ENCODE measurements at regions not wholly inside any gene's neighbourhood (a gene's known extent, or its start where the extent isn't known, plus 50 kb on each side); places are given as distances from the start of the nearest gene placed in this dataset.
"Not testable (repeated sequence)": the region's sequence is repeated elsewhere in the genome, so short reads cannot be mapped to it uniquely, and the experiment has no call there.

DNA sequence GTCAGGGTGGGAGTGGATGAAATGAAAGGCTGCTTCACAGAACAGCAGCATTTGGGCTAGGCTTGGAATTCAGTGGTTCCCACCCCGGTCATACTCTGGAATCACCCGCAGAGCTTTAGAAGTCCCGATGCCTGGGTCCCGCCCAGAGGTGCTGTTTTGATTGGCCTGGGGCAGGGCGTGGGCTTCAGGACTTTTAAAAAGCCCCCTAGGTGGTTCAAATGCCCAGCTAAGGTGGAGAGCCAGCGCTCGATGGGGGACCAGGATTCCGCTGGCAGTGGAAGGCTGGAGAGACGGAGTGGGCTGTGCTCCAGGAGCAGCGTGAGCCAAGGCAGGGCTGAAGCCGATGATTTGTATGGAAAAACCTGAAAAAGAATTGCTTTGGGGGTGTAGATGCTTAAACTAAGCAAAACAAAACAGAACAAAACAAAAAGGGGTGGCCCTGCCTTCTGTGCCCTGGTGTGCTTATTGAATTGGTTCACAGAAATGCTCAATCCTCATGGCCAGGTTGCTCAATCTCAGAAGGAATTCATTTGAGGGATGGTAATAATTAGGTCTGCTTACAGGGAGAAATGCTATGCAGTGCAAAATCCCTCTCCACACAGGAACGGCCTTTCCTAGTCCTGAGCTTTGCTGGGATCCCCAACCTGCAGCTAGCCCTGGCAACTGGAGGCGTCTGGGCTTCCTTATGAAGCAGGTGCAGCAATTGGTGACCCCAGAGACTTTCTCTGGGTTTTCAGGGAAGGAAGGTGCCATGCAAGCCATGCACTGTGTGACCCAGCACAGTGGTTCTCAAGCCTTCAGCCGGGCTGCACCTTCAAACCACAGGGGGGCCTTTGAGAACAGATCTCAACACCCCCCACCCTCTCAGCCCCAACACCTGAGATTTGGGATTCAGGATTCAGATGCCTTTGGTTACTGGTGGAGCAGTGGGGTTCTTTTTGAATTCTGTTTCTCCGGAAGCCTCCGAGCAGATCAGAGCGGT lies 174.0 kb upstream of the ZNF618 start:
- no peak for DNase-seq (ENCODE audit: low read depth in 2 of 2)

GRCh38 chr9:113705306-113705927 lies 170.7 kb upstream of the ZNF618 start:
- no peak for DNase-seq (ENCODE audit: low read depth in 2 of 2)

DNA sequence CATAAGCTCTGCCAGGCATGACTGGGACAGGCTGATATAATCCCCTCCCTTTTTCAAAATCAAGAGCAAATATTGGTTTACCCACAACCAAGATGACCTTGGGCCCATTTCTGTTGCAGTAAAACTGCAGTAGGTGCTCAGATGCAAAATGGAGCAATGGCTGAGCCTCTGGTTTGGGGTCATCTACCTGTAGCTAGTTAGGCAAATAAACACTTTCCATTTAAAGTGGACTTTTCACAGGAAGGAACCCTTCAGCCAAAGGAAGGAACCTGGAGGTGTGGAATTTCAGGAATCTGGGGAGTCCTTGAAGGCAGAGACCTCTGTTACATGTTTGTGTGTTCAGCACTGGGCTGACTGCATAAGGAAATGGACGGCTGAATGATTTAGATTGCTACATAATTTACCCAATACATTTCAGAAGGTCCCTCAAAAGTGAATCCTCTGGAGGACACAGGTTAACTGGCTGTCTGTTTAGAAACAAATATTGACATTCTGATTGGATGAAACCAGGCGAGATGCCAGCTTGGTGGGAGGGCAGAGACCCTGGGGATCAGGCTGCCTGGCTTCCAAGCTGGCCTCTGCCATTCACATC lies 170.1 kb upstream of the ZNF618 start:
- no peak for DNase-seq (ENCODE audit: low read depth in 2 of 2)

GRCh38 chr9:113707953-113708695 lies 168.0 kb upstream of the ZNF618 start:
- no peak for DNase-seq (ENCODE audit: low read depth in 2 of 2)

DNA sequence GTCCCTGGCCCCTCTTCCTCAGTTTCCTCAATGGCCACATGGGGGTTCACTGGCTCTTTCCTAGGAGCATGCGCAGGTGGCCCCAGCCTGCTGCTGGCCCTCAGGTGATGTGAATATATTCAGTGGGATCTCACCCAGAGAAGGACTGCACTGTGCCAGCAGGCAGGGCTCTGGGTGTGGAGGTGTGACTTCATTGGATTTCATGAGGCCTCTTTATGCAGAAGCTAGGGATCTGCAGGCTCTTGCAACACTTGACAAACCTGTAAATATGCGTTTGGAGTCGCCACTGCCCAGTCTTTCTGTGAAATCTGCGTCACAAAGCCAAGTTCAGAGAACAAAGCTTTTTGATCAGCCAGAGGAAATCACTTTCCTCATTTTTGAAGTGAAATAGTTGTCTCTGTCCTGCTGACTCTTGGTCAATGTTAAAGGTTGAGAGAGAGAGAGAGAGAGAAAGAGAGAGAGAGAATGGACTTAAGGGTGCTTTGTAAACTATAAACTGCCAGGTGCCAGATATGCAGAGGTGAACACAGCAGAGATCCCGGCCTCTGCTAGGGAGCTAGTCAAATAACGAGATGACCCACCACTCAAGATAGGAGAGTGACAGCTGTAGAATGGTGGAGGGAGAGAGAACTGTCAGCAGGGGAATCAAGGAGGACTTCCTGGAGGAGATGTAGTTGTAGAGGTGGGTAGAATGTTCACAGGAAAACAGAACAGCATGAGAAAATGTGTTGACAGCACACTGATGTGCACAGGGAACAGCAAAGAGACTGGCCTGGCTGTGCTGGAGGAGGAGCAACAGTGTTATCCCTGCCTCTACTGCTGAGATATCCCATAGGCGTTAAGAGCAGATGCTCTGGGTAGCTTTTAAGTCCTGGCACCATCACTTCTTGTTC lies 167.0 kb upstream of the ZNF618 start:
- no peak for DNase-seq (ENCODE audit: low read depth in 2 of 2)

DNA sequence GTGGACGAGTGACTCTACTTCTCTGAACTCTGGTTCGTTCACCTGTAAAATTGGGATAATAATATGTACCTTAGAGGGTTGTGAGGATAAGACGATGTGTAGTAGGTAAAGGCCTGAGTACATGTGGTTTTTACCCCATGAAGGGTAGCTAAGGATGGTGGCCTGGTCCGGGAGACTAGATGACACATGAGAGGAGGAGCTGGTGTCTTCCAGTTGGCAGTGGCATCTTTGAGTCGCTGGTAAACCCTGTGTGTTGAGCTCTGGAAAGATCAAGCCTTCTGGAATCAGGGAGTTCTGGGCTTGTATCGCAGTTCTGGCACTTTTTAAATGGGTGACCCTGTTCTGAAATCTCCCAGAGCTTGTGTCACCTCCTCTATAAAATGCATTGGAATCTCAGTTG lies 166.4 kb upstream of the ZNF618 start:
- DNase-seq (ENCODE audit: low read depth in 2 of 2), result no peak

GRCh38 chr9:113711251-113711650 lies 164.9 kb upstream of the ZNF618 start:
- DNase-seq (ENCODE audit: low read depth in 2 of 2), result no peak

- DNase-seq (ENCODE audit: low read depth in 2 of 2), result no peak
Measured at GRCh38 chr9:113712053-113712452, 164.1 kb upstream of the ZNF618 start.

DNA sequence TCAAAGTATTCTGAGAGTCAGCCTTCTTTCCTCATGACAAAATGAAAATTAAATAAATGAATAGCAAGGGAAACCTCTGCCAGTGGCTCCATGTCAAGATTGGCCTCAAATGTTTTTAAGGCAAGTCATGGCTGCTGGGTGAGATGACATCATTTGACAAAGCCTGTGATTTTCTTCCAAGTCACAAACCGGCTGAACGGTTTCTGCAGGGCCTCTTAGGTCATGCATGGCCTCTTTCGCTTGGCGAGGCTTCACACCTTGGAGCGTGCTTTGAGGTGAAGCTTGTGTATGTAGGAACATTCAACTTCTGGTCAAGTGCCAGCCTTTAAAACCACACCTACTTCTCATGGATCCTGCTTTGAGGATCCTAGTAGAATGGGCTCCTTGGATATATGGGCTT lies 161.0 kb upstream of the ZNF618 start:
- DNase-seq (ENCODE audit: low read depth in 2 of 2), result no peak

DNA sequence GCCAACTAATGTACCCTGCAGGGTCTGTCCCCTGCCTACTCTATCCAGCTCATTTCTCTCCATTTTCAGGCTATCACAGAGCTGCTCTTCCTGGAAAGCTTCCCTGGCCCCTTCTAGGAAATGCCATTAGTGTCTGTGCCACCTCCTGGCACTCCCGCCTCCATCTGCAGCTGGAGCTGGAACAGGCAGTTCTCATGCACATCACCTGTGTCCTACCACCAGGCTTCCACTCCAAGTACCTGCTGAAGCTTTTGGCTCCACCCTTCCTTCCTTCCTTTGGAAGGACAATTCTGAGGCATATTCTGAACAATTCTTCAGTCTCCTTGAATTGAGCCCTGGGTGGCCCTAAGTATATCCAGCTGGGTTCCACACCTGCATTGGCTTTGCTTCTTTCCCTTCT lies 156.2 kb upstream of the ZNF618 start:
- DNase-seq (ENCODE audit: low read depth in 2 of 2), result no peak

GRCh38 chr9:113720495-113720894 lies 155.6 kb upstream of the ZNF618 start:
- DNase-seq (ENCODE audit: low read depth in 2 of 2), result no peak

GRCh38 chr9:113721856-113722255 lies 154.3 kb upstream of the ZNF618 start:
- no peak for DNase-seq (ENCODE audit: low read depth in 2 of 2)

- no peak for DNase-seq (ENCODE audit: low read depth in 2 of 2)
Measured at GRCh38 chr9:113724202-113724601, 151.9 kb upstream of the ZNF618 start.

DNA sequence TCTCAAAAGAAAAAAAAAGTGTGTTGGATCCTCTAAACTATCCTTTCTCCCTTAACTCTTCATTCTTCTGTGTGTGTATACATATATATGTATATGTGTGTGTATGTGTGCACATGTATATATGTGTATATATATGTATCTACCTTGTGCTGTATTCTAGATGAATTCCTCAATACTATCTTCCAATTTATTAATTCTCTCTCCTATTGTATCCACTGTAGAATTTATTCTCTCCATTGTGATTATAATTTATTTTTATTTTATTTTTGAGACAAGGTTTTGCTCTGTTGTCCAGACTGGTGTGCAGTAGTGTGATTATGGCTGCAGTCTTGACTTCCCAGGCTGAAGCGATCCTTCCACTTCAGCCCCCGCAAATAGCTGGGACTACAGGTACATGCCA lies 147.1 kb upstream of the ZNF618 start:
- no peak for DNase-seq (ENCODE audit: low read depth in 2 of 2)

GRCh38 chr9:113734826-113735225 lies 141.3 kb upstream of the ZNF618 start:
- DNase-seq (ENCODE audit: low read depth in 2 of 2), result no peak

- no peak for DNase-seq (ENCODE audit: low read depth in 2 of 2)
Measured at GRCh38 chr9:113737517-113738271, 138.4 kb upstream of the ZNF618 start.

GRCh38 chr9:113738496-113738892 lies 137.6 kb upstream of the ZNF618 start:
- no peak for DNase-seq (ENCODE audit: low read depth in 2 of 2)

DNA sequence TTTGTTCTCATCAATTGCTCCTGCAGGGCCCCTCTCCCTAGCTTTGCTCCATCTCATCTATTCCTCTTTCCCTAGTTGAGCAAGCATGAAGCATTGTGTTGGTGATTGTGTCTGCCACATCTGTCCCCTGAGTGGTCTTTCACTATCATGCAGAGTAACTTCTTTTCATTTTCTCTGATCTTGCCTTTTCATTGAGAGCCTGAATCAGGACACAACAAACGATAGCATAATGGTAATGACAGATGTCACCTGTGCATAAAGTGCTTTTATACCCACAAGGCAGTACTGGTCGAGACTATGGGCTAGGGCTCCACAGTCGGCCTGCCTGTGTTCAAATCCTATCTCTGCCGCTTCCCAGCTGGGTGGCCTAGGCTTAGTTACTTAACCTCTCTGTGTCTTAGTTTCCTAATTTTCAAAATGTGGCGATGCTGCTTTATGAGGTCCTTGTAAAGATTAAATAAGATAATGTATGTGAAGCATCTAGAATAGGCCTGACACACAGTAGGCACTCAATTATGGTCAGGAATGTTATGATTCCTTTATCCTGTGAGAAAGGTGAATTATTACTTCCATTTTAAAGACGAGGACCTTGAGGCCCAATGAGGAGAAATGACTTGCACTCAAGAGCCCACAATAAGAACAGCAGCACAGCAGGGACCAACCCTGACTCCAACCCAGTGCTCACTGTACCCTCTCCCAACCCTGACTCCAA lies 137.1 kb upstream of the ZNF618 start:
- DNase-seq (ENCODE audit: low read depth in 2 of 2), result no peak

DNA sequence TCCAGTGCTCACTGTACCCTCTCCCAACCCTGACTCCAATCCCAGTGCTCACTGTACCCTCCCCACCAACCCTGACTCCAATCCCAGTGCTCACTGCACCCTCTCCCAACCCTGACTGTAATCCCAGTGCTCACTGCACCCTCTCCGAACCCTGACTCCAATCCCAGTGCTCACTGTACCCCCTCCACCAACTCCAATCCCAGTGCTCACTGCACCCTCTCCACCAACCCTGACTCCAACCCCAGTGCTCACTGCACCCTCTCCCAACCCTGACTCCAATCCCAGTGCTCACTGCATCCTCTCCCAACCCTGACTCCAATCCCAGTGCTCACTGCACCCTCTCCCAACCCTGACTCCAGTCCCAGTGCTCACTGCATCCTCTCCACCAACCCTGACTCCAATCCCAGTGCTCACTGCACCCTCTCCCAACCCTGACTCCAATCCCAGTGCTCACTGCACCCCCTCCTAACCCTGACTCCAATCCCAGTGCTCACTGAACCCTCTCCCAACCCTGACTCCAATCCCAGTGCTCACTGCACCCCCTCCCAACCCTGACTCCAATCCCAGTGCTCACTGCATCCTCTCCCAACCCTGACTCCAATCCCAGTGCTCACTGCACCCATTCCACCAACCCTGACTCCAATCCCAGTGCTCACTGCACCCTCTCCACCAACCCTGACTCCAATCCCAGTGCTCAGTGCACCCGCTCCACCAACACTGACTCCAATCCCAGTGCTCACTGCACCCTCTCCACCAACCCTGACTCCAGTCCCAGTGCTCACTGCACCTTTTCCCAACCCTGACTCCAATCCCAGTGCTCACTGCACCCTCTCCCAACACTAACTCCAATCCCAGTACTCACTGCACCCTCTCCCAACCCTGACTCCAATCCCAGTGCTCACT lies 136.3 kb upstream of the ZNF618 start:
- not testable (repeated sequence) for DNase-seq (ENCODE audit: low read depth in 2 of 2)

Data from stimulated activated CD8-positive, alpha-beta memory T cell treated with anti-CD3 and anti-CD28 coated beads, Interleukin-15, amount 100 ng/mL, for 48 hours (primary cell).